Duodenal mucosa (tissue), 2 donors: ENCODE measurements at regions not wholly inside any gene's neighbourhood (a gene's known extent, or its start where the extent isn't known, plus 50 kb on each side); places are given as distances from the start of the nearest gene placed in this dataset.

Source experiments
- H3K27ac ChIP-seq: one replicate; pipeline ENCODE4 v1.7.0; 2013; ENCODE audit warnings: low read depth, low read length
- H3K27me3 ChIP-seq, 2 donors: one replicate each; pipeline ENCODE4 v1.7.0; 2013; ENCODE audit warnings: low read length in 2 of 2, control low read depth in 1 of 2; ENCODE audit not compliant: insufficient read depth in 2 of 2, control insufficient read depth in 1 of 2
- H3K36me3 ChIP-seq, 2 donors: one replicate each; pipeline ENCODE4 v1.7.0; 2013; ENCODE audit warnings: low read length in 2 of 2, control low read depth in 1 of 2; ENCODE audit not compliant: insufficient read depth in 2 of 2, control insufficient read depth in 1 of 2
- H3K4me1 ChIP-seq, 2 donors: one replicate each; pipeline ENCODE4 v1.7.0; 2013; ENCODE audit warnings: low read length in 2 of 2, control low read depth in 1 of 2; ENCODE audit not compliant: insufficient read depth in 2 of 2, control insufficient read depth in 1 of 2
- H3K4me3 ChIP-seq, 2 donors: one replicate each; pipeline ENCODE4 v1.7.0; 2013; ENCODE audit warnings: low read length in 2 of 2, low read depth in 1 of 2
- H3K9ac ChIP-seq, 2 donors: one replicate each; pipeline ENCODE4 v1.7.0; 2013; ENCODE audit warnings: low read length in 2 of 2, low read depth in 1 of 2
- H3K9me3 ChIP-seq, 2 donors: one replicate each; pipeline ENCODE4 v1.7.0; 2013; ENCODE audit warnings: low read length in 2 of 2, control low read depth in 1 of 2; ENCODE audit not compliant: control insufficient read depth in 1 of 2

DNA sequence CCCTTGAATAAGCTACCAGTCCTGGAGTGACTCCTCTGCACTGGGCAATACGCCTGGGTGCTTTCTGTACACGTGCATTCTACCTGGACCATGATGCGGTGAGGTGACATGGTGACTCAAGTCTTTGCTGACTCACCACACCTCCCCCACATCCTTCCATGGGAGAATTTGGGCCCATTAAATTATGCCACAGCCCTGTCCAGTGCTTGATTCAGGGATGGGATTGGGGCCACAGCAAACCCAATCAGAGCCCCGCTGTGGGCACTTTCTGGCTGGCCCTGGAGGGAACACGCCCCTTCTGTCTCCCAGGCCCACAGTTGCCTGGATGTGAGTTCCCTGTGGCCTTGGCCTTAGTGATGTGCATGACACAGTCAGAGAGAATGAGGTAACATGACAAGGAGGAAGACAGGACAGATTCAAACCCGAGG is 86.9 kb downstream of the LRRC30 start:
- H3K9ac ChIP-seq: no peak overlapping the region
- H3K27ac ChIP-seq: no peak overlapping the region
- no peaks in the 10 kb centered on the region for H3K27me3 ChIP-seq
- H3K9me3 ChIP-seq: no peaks in the 10 kb centered on the region
- H3K4me3 ChIP-seq: no peak overlapping the region
- no peaks in the 10 kb centered on the region for H3K4me1 ChIP-seq
- H3K36me3 ChIP-seq: no peaks in the 10 kb centered on the region

DNA sequence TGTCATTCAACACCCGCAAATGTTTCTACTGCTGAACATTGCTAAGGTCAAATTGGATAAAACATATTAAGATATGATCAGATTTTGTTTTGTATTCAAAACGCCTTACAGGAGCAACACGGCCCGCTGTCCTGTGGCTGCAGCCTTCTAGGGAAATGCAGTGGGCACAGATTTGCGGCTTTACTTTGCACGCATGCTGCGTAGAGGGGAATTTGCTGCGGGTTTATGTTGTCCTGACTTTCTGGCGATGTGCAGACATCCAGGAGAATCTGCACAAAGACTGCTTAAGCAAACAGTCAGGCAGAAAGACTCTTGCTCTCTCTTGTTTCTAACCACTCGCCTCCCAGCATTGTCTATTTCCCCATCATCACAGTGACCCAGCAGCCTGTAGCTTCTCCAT is 88.3 kb downstream of the LRRC30 start:
- no peaks in the 10 kb centered on the region for H3K4me1 ChIP-seq
- no peaks in the 10 kb centered on the region for H3K36me3 ChIP-seq
- no peak overlapping the region for H3K4me3 ChIP-seq
- no peak overlapping the region for H3K9ac ChIP-seq
- H3K9me3 ChIP-seq: no peaks in the 10 kb centered on the region
- H3K27me3 ChIP-seq: no peaks in the 10 kb centered on the region
- H3K27ac ChIP-seq: no peak overlapping the region

DNA sequence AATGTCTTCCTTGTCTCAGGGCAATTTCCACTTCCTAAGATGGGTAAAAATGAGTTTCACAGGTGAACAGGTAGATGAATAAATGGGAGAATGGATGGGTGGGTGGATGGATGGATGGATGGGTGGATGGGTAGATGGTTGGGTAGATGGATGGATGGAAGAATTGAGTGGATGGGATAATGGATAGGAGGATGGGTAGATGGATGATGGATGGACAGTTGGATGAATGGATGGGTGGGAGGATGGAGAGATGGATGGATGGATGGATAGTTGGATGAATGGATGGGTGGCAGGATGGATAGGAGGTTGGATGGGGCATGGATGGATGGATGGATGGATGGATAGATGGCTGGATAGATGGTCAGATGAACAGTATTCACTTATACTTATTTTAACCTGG is 90.9 kb downstream of the LRRC30 start:
- Histone ChIP-seq H3K4me3 (no peak overlapping the region), H3K4me1 (no peaks in the 10 kb centered on the region), H3K9me3 (no peaks in the 10 kb centered on the region), H3K36me3 (no peaks in the 10 kb centered on the region), H3K9ac (no peak overlapping the region), H3K27ac (no peak overlapping the region), H3K27me3 (no peaks in the 10 kb centered on the region)

DNA sequence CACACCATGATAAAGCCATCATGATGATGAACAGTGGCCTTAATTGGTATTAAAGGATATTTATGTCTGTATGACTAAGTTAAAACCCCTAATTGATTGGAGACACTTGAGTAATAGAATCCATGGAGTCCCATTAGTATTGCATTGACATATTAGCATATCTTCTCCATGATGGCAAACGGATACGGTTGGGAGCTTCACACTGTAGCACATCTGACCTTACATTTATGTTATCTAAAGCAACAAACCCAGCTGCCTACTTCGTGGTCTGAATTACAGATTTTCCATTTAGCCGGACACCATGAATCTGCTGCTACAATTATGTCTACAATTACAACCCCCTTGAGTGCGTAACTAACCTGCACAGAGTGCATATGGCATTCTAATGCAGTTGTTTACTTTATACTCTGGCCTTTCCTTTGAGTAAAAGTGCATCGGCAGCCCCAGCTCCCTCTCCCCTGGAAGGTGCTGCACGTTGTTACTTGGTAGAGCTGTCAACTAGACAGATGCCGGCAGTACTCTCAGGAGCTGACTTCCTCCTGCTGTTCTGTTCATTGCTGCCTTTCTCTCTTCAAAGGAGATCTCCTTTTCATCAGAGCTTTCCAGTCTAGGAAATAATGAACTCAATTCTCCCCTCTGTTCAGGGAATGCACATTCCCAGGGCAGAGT is 92.1 kb downstream of the LRRC30 start:
- no peak overlapping the region for H3K9ac ChIP-seq
- H3K27me3 ChIP-seq: no peaks in the 10 kb centered on the region
- no peak overlapping the region for H3K27ac ChIP-seq
- no peaks in the 10 kb centered on the region for H3K36me3 ChIP-seq
- no peaks in the 10 kb centered on the region for H3K9me3 ChIP-seq
- H3K4me3 ChIP-seq: no peak overlapping the region
- H3K4me1 ChIP-seq: no peaks in the 10 kb centered on the region

DNA sequence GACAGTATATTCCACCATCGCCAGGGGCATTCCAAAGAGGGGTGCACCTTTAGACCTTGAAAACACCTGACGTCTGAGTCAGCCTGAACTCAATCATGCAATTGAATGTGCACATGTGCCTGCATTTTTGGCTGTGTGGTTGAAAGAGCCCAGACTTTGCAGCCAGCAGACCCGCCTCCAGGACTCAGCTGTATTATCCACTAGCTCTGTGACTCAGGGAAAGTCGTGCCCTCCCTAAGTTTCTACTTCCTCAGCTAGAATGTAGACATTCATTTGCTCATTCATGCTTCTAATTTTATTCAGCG is 94.2 kb downstream of the LRRC30 start:
- H3K36me3 ChIP-seq: no peaks in the 10 kb centered on the region
- H3K27ac ChIP-seq: no peak overlapping the region
- H3K4me1 ChIP-seq: no peaks in the 10 kb centered on the region
- no peaks in the 10 kb centered on the region for H3K27me3 ChIP-seq
- no peaks in the 10 kb centered on the region for H3K9me3 ChIP-seq
- H3K4me3 ChIP-seq: no peak overlapping the region
- no peak overlapping the region for H3K9ac ChIP-seq

DNA sequence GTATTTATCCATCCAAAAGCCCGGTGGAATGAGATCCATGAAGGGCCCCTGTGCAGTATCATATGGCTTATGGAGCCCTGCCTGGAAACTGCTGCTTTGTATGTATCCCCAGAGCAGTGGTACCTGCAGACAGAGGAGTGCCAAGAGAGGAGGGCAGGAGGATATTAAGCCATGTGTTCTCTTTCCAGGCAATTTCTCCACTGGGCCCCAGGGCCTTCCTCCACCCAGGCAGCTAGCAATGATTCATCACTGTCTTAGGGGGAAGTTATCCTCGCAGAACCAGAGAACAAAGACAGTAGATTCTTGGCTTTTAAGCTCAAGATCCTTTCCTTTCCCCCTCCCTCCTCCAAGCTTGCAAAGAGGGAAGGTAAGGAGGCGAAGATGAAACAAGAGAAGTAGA is 98.1 kb downstream of the LRRC30 start:
- Histone ChIP-seq H3K27me3 (no peaks in the 10 kb centered on the region), H3K4me3 (no peak overlapping the region), H3K27ac (no peak overlapping the region), H3K36me3 (no peaks in the 10 kb centered on the region), H3K9ac (no peak overlapping the region), H3K9me3 (no peaks in the 10 kb centered on the region), H3K4me1 (no peaks in the 10 kb centered on the region)

DNA sequence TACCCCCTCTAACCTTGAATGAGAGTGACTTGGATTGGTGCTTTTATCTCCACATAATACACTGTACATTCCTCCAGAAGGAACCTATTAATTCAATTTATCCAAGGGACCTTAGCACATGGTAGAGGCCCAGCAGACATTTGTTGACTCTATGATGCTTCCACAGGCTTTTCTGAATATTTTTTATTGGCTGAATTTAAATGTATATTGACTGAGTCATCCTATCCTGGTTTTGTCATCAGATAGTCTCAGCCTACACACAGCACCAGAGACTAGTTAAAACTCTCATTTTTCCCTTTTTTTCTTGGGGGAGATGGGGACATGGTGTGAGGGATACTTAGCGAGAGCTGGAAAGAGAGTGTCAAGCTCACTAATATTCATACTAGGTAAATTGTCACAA is 101.6 kb downstream of the LRRC30 start:
- H3K36me3 ChIP-seq: no peaks in the 10 kb centered on the region
- H3K4me1 ChIP-seq: no peaks in the 10 kb centered on the region
- H3K27ac ChIP-seq: no peak overlapping the region

DNA sequence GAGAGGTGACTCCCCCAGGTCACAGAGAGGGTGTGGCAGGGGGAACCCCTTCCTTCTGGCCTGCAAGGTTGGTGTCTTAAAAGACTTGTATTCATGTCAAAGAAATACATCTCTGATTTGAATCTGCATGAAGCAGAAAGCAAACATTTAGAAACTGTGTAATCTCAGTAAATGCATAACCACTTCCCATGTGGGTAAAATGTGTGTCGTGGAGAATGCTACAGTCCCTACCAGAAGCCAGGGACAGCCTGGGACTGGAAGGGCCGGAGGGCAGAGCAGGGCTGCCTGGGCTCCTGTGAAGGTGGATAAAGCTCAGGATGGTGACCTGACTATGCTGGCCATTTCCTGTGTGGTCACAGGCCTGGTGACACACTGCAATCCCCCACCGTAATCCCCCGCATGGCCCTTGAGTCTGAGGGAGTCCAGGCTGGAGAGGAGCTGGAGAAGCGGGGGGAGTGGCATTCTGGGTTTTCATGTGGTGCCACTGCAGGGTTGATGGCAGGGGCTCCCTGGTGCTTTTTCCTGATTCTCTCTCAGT is 102.2 kb downstream of the LRRC30 start:
- no peak overlapping the region for H3K4me3 ChIP-seq
- no peaks in the 10 kb centered on the region for H3K36me3 ChIP-seq
- H3K27ac ChIP-seq: no peak overlapping the region
- H3K4me1 ChIP-seq: no peaks in the 10 kb centered on the region
- no peaks in the 10 kb centered on the region for H3K9me3 ChIP-seq
- no peaks in the 10 kb centered on the region for H3K27me3 ChIP-seq
- H3K9ac ChIP-seq: no peak overlapping the region

More for the DNA sequence above, 101.6 kb downstream of the LRRC30 start:
- Histone ChIP-seq H3K9ac (no peak overlapping the region), H3K27me3 (no peaks in the 10 kb centered on the region), H3K9me3 (no peaks in the 10 kb centered on the region), H3K4me3 (no peak overlapping the region)

DNA sequence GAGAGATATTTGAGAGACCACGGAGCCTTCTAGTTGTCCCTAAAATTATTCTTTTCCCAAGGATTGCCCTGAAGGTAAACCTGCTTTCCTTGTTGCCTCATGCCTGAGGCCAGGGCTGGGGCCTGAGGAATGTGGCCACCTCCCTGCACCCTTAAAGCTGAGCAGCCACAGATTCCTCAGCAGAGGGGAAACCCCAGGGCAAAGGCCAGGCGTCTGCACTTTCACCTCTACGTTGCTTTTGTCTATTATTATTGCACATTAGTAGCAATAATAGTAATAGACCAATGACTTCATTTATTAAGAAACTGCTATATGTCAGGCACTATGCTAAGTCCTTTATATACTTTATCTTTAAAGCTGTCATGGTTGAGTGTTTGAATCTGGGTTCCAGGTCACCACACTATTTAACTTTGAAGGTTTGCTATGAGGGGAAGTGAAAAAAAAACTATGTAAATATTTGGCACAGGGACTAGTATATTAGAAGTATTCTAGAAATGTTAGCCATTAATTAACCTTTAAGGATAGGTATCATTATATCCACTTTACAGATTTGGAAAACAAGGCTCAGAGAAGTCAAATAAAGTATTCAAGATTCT is 104.2 kb downstream of the LRRC30 start:
- H3K36me3 ChIP-seq: no peaks in the 10 kb centered on the region

DNA sequence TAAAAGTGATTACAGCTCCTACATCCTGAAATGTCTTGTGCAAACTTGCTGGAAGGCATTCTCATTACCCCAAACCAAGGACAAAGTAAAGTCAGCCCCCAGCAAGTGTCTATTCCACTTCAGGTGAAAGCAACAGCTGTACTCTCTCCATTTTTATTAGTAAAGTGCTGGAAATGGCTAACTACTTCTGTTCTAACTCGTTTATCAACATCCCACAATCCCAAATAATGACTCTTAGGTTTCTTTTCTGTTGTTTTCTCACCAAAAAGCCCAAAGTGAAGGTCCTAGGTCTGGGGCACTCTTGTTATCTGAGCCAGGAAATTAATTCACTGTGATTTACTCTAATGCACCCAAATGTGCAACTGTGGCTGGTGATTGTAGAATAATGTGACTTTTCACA is 105.7 kb downstream of the LRRC30 start:
- no peak overlapping the region for H3K27ac ChIP-seq
- no peak overlapping the region for H3K9ac ChIP-seq
- H3K9me3 ChIP-seq: no peaks in the 10 kb centered on the region
- H3K36me3 ChIP-seq: no peaks in the 10 kb centered on the region
- no peaks in the 10 kb centered on the region for H3K4me1 ChIP-seq
- H3K27me3 ChIP-seq: no peaks in the 10 kb centered on the region
- H3K4me3 ChIP-seq: no peak overlapping the region

More for the DNA sequence above, 104.2 kb downstream of the LRRC30 start:
- Histone ChIP-seq H3K27ac (no peak overlapping the region), H3K4me1 (no peaks in the 10 kb centered on the region), H3K4me3 (no peak overlapping the region), H3K27me3 (no peaks in the 10 kb centered on the region), H3K9ac (no peak overlapping the region), H3K9me3 (no peaks in the 10 kb centered on the region)
